ENCODE measurements at regions not wholly inside any gene's neighbourhood (a gene's known extent, or its start where the extent isn't known, plus 50 kb on each side); places are given as distances from the start of the nearest gene placed in this dataset.
A peak's percentile ranks its signal among the peaks of the same experiment; 100 is the strongest.

DNA sequence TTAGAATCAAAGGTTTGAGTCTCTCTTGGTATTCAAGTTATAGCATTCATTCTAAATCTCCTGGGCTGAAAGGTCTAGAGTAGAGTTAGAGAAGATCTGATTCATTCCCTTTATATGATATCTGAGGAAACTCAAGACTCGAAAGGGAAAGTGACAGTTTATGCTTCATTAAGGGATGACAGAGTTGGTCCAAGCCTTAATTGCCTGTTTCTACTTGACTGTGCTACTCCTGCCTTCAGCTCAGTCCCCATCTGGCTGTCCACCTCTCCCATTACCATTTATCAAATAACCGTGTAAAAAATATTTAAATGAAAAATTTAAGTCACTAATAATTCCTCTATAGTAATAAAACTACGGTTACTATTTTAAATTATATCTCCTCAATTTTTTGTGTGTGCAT is 537.1 kb upstream of the MEX3C start:
- no peak for FAIRE-seq
- ATAC-seq: peak; percentile 46
- intact Hi-C loops (cut with micrococcal nuclease; ENCODE audit: unreplicated experiment) (no loop called here), in situ Hi-C loops (cut with MboI) (loop anchor here (10.0 kb wide), 1 partner anchor 580 kb away; no protein-coding TSS in a partner anchor)
- Histone ChIP-seq H3K4me2 (ENCODE audit: control insufficient read depth, insufficient read depth) (no peak overlapping the region), H3K27ac (ENCODE audit: control insufficient read depth, insufficient read depth) (no peak overlapping the region), H3K9ac (ENCODE audit: control insufficient read depth, insufficient read depth, low read length) (no peak overlapping the region), H3K79me2 (ENCODE audit: control insufficient read depth, insufficient read depth, low read length) (no peaks in the 10 kb centered on the region), H3K4me3 (no peak overlapping the region), H3K27me3 (replicated peaks in 1 of 2; ENCODE audit: control insufficient read depth in 2 of 2, insufficient read depth in 2 of 2, low read length in 1 of 2) (no peaks in the 10 kb centered on the region), H4K20me1 (ENCODE audit: control insufficient read depth, insufficient read depth) (no peaks in the 10 kb centered on the region), H2AFZ (ENCODE audit: control insufficient read depth, low read depth, low read length) (no peak overlapping the region), H3K9me3 (replicated peaks; ENCODE audit: control insufficient read depth, insufficient read depth, low read length) (no peaks in the 10 kb centered on the region), H3K36me3 (ENCODE audit: control insufficient read depth in 2 of 2, insufficient read depth in 2 of 2, low read length in 1 of 2) (no peaks in the 10 kb centered on the region), H3K4me1 (ENCODE audit: control insufficient read depth, insufficient read depth, low read length) (peaks cover 9% of the 10 kb centered on the region; the same call in 1 of the 2 replicates)
- no peak for DNase-seq (ENCODE audit: low read depth, low spot score)
- CTCF ChIA-PET: interaction anchor here (0.8 kb wide), 1 partner anchor 554 kb away, joined by 3 read pairs; no protein-coding TSS in a partner anchor
- RAD21 ChIA-PET (ENCODE audit: unreplicated experiment): interaction anchor here (0.6 to 6.5 kb wide), 3 partner anchors 8 to 582 kb away, joined by 3 to 32 read pairs (median 4); no protein-coding TSS in a partner anchor
- SMC1A ChIA-PET (ENCODE audit: uncharacterized antibody, unreplicated experiment): interaction anchor here (1.0 to 5.5 kb wide), 6 partner anchors 7 to 554 kb away, joined by 3 to 50 read pairs (median 8); no protein-coding TSS in a partner anchor
- WGBS (ENCODE audit: insufficient coverage, insufficient replicate concordance, low lambda C conversion rate, missing lambda C conversion rate): 67% methylated on average over 3 of the region's 3 CpGs
- POLR2A ChIA-PET: interaction anchor here (0.5 to 1.0 kb wide), 2 partner anchors 9 to 64 kb away, joined by 3 to 4 read pairs; no protein-coding TSS in a partner anchor
- no TSS peak for BruUV-seq (replicated peaks)
- TF ChIP-seq TCF7 (IDR thresholded peaks at IDR 0.05; ENCODE audit: borderline replicate concordance): no peak
- TF ChIP-seq ATF7 (IDR thresholded peaks at IDR 0.05; ENCODE audit: low read depth): 0 out of 2 replicates have a peak, but pooled peaks have one; percentile 27
- peak; percentile 41 to 43; a peak in 2 of 4 replicates for TF ChIP-seq IKZF2 (IDR thresholded peaks at IDR 0.05)
- TF ChIP-seq LARP7 (IDR thresholded peaks at IDR 0.05): no peak
- no peak for TF ChIP-seq GATAD2B (conservative IDR thresholded peaks at IDR 0.05; ENCODE audit: low read depth)
- TF ChIP-seq, protein P1, sequence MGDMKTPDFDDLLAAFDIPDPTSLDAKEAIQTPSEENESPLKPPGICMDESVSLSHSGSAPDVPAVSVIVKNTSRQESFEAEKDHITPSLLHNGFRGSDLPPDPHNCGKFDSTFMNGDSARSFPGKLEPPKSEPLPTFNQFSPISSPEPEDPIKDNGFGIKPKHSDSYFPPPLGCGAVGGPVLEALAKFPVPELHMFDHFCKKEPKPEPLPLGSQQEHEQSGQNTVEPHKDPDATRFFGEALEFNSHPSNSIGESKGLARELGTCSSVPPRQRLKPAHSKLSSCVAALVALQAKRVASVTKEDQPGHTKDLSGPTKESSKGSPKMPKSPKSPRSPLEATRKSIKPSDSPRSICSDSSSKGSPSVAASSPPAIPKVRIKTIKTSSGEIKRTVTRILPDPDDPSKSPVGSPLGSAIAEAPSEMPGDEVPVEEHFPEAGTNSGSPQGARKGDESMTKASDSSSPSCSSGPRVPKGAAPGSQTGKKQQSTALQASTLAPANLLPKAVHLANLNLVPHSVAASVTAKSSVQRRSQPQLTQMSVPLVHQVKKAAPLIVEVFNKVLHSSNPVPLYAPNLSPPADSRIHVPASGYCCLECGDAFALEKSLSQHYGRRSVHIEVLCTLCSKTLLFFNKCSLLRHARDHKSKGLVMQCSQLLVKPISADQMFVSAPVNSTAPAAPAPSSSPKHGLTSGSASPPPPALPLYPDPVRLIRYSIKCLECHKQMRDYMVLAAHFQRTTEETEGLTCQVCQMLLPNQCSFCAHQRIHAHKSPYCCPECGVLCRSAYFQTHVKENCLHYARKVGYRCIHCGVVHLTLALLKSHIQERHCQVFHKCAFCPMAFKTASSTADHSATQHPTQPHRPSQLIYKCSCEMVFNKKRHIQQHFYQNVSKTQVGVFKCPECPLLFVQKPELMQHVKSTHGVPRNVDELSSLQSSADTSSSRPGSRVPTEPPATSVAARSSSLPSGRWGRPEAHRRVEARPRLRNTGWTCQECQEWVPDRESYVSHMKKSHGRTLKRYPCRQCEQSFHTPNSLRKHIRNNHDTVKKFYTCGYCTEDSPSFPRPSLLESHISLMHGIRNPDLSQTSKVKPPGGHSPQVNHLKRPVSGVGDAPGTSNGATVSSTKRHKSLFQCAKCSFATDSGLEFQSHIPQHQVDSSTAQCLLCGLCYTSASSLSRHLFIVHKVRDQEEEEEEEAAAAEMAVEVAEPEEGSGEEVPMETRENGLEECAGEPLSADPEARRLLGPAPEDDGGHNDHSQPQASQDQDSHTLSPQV (IDR thresholded peaks at IDR 0.05): no peak
- TF ChIP-seq, protein P2, sequence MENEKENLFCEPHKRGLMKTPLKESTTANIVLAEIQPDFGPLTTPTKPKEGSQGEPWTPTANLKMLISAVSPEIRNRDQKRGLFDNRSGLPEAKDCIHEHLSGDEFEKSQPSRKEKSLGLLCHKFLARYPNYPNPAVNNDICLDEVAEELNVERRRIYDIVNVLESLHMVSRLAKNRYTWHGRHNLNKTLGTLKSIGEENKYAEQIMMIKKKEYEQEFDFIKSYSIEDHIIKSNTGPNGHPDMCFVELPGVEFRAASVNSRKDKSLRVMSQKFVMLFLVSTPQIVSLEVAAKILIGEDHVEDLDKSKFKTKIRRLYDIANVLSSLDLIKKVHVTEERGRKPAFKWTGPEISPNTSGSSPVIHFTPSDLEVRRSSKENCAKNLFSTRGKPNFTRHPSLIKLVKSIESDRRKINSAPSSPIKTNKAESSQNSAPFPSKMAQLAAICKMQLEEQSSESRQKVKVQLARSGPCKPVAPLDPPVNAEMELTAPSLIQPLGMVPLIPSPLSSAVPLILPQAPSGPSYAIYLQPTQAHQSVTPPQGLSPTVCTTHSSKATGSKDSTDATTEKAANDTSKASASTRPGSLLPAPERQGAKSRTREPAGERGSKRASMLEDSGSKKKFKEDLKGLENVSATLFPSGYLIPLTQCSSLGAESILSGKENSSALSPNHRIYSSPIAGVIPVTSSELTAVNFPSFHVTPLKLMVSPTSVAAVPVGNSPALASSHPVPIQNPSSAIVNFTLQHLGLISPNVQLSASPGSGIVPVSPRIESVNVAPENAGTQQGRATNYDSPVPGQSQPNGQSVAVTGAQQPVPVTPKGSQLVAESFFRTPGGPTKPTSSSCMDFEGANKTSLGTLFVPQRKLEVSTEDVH (IDR thresholded peaks at IDR 0.05; ENCODE audit: low read depth, partially characterized antibody): no peak
- peak; percentile 41 for TF ChIP-seq IKZF1 (conservative IDR thresholded peaks at IDR 0.05)
- no peak for TF ChIP-seq RB1 (IDR thresholded peaks at IDR 0.05; ENCODE audit: borderline replicate concordance)
- no peak for TF ChIP-seq TBL1XR1 (IDR thresholded peaks at IDR 0.05; ENCODE audit: low read depth, low read length)
- TF ChIP-seq, protein P3, sequence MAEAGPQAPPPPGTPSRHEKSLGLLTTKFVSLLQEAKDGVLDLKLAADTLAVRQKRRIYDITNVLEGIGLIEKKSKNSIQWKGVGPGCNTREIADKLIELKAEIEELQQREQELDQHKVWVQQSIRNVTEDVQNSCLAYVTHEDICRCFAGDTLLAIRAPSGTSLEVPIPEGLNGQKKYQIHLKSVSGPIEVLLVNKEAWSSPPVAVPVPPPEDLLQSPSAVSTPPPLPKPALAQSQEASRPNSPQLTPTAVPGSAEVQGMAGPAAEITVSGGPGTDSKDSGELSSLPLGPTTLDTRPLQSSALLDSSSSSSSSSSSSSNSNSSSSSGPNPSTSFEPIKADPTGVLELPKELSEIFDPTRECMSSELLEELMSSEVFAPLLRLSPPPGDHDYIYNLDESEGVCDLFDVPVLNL (IDR thresholded peaks at IDR 0.05; ENCODE audit: low read depth, low read length): no peak
- TF ChIP-seq, protein P4, sequence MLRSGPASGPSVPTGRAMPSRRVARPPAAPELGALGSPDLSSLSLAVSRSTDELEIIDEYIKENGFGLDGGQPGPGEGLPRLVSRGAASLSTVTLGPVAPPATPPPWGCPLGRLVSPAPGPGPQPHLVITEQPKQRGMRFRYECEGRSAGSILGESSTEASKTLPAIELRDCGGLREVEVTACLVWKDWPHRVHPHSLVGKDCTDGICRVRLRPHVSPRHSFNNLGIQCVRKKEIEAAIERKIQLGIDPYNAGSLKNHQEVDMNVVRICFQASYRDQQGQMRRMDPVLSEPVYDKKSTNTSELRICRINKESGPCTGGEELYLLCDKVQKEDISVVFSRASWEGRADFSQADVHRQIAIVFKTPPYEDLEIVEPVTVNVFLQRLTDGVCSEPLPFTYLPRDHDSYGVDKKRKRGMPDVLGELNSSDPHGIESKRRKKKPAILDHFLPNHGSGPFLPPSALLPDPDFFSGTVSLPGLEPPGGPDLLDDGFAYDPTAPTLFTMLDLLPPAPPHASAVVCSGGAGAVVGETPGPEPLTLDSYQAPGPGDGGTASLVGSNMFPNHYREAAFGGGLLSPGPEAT (IDR thresholded peaks at IDR 0.05; ENCODE audit: low read depth): 0 out of 2 replicates have a peak, but pooled peaks have one; percentile 30
- TF ChIP-seq EP300 (IDR thresholded peaks at IDR 0.05; ENCODE audit: borderline replicate concordance in 1 of 2, control insufficient read depth in 1 of 2, low read depth in 2 of 2, low read length in 2 of 2): peak in 1 of 2 experiments; percentile 68; a peak in 1 of 4 replicates

Data from GM12878 (cell line).